ENCODE measurements at regions not wholly inside any gene's neighbourhood (a gene's known extent, or its start where the extent isn't known, plus 50 kb on each side); places are given as distances from the start of the nearest gene placed in this dataset.
A peak's percentile ranks its signal among the peaks of the same experiment; 100 is the strongest.

DNA sequence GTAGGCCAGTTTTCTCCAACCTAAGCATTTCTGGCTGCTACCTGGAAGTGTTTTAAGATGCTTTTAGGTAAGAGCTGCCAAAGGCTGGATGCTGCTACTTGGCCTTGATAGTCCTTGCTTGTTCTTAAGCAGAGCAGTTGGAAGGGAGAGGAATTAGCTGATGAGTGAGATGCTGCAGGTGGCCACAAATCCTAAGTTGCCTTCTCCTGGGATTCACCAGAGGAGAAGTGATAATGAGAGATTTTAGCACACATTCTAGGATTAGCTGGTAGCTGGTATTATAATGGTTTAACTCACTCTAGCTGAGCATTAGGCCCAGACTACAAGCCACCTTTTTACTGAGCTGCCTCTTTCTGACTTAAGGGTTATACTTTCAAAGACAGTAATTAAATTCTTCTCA is 442.9 kb upstream of the RAG2 start:
- H3K27ac ChIP-seq, result no peak overlapping the region
- ATAC-seq, result no peak
- TF ChIP-seq, protein P1, sequence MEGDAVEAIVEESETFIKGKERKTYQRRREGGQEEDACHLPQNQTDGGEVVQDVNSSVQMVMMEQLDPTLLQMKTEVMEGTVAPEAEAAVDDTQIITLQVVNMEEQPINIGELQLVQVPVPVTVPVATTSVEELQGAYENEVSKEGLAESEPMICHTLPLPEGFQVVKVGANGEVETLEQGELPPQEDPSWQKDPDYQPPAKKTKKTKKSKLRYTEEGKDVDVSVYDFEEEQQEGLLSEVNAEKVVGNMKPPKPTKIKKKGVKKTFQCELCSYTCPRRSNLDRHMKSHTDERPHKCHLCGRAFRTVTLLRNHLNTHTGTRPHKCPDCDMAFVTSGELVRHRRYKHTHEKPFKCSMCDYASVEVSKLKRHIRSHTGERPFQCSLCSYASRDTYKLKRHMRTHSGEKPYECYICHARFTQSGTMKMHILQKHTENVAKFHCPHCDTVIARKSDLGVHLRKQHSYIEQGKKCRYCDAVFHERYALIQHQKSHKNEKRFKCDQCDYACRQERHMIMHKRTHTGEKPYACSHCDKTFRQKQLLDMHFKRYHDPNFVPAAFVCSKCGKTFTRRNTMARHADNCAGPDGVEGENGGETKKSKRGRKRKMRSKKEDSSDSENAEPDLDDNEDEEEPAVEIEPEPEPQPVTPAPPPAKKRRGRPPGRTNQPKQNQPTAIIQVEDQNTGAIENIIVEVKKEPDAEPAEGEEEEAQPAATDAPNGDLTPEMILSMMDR (IDR thresholded peaks at IDR 0.05), result no peak
- no peak for DNase-seq
- H3K9me3 ChIP-seq, result peaks cover 0 to 3% of the 10 kb centered on the region in 2 donors
- no peaks in the 10 kb centered on the region for H3K4me1 ChIP-seq
- intact Hi-C loops (cut with DNase I), result no loop called here
- H3K27me3 ChIP-seq, result no peaks in the 10 kb centered on the region
- H3K4me3 ChIP-seq, result no peak overlapping the region
- no peaks in the 10 kb centered on the region for H3K36me3 ChIP-seq

DNA sequence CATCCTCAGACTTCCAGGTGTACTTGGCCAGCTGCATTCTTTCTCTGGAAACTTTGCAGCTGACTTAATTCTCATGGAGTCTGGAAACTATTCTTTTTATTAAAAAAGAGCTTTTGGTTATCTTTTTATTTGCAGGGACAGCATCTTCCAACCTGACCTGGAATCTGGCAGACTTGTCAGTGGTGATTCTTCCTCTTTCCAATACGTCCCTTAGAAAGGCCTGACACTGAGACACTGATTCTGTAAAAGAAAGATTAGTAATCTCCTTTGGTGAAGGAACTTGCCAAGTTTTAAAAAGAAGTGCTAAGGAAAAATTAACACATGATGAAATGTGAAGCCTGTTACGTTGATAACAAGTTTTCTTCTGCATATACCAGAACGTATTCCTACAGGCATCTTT is 440.9 kb upstream of the RAG2 start:
- Histone ChIP-seq H3K27me3 (no peaks in the 10 kb centered on the region), H3K9me3 (peaks cover 0 to 3% of the 10 kb centered on the region in 2 donors), H3K27ac (no peak overlapping the region), H3K36me3 (no peaks in the 10 kb centered on the region), H3K4me3 (no peak overlapping the region), H3K4me1 (no peaks in the 10 kb centered on the region)
- ATAC-seq (no peak), DNase-seq (no peak)
- TF ChIP-seq, protein P1 (IDR thresholded peaks at IDR 0.05), result no peak
- intact Hi-C loops (cut with DNase I), result no loop called here

DNA sequence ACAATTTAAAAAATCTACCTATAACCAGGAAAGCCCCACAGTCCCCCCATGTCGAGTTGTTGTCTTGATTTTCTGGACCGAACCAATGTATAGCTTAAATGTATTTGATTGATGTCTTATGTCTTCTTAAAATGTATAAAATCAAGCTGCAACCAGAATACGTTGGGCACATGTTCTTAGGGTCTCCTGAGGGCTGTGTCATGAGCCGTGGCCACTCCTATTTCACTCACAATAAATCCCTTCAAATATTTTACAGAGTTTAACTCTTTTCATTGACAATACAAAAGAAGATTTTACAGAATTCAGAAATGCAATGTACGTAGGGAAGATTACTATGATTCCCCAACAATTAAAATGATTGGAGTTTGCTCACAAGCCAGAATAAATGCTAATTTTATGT is 428.7 kb upstream of the RAG2 start:
- H3K9me3 ChIP-seq, result peaks cover 0 to 8% of the 10 kb centered on the region in 2 donors
- no peaks in the 10 kb centered on the region for H3K27me3 ChIP-seq
- no peak overlapping the region for H3K4me3 ChIP-seq
- H3K27ac ChIP-seq, result no peak overlapping the region
- intact Hi-C loops (cut with DNase I), result no loop called here
- TF ChIP-seq, protein P1 (IDR thresholded peaks at IDR 0.05), result no peak
- no peaks in the 10 kb centered on the region for H3K4me1 ChIP-seq
- H3K36me3 ChIP-seq, result no peaks in the 10 kb centered on the region
- ATAC-seq (no peak), DNase-seq (no peak)

DNA sequence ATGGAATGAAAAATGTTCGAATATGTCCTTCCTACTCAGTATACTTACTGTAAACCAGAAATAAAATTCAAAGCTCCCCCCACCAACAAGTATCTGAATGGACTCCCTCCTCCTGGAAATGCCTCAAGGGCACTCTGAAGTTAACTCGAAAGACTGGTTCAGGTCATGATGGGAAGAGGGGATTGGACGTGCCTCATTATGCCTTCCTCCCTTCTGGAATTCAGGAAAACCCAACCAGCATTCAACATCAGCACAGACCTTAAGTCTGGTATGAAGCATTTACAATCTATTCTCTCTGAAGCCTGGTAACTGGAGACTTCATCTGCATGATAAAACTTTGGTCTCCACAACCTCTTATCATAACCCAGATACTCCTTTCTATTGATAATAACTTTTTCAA is 428.3 kb upstream of the RAG2 start:
- Histone ChIP-seq H3K4me1 (no peaks in the 10 kb centered on the region), H3K4me3 (no peak overlapping the region), H3K36me3 (no peaks in the 10 kb centered on the region), H3K27me3 (no peaks in the 10 kb centered on the region), H3K27ac (no peak overlapping the region), H3K9me3 (peaks cover 0 to 6% of the 10 kb centered on the region in 2 donors)
- TF ChIP-seq, protein P1 (IDR thresholded peaks at IDR 0.05), result no peak
- intact Hi-C loops (cut with DNase I), result no loop called here
- DNase-seq (peak in 1 of 4 donors; percentile 1), ATAC-seq (no peak)

DNA sequence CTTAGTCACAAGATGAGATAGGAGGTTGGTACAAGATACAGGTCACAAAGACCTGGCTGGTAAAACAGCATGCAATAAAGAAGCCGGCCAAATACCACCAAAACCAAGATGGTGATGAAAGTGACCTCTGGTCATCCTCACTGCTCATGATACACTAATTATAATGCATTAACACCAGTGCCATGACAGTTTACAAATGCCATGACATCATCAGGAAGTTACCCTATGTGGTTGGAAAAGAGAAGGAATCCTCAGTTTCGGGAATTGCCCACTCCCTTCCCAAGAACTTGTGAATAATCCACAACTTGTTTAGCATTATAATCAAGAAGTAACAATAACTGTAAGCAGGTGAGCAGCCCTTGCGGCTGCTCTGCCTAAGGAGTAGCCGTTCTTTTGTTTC is 408.5 kb upstream of the RAG2 start:
- ATAC-seq (no peak), DNase-seq (no peak)
- no peaks in the 10 kb centered on the region for H3K36me3 ChIP-seq
- TF ChIP-seq, protein P1 (IDR thresholded peaks at IDR 0.05), result no peak
- no peaks in the 10 kb centered on the region for H3K4me1 ChIP-seq
- H3K27ac ChIP-seq, result no peak overlapping the region
- no peak overlapping the region for H3K4me3 ChIP-seq
- intact Hi-C loops (cut with DNase I), result no loop called here
- no peaks in the 10 kb centered on the region for H3K27me3 ChIP-seq
- peaks cover 0 to 4% of the 10 kb centered on the region in 2 donors for H3K9me3 ChIP-seq
